Mammary epithelial cell (primary cell): ENCODE measurements at regions not wholly inside any gene's neighbourhood (a gene's known extent, or its start where the extent isn't known, plus 50 kb on each side); places are given as distances from the start of the nearest gene placed in this dataset.

Source experiments
- CTCF ChIP-seq, 2 donors: IDR thresholded peaks in 1 of 2; conservative IDR thresholded peaks in 1 of 2; 2 replicates each; pipeline ENCODE4 v1.5.1; 2011 to 2012; ENCODE audit warnings: inconsistent platforms in 2 of 2, low read length in 2 of 2, mild to moderate bottlenecking in 2 of 2, control low read depth in 1 of 2, low read depth in 1 of 2; ENCODE audit not compliant: insufficient read depth in 1 of 2; ENCODE audit errors: extremely low read depth in 1 of 2
- EZH2 ChIP-seq: IDR thresholded peaks from 2 replicates; pipeline ENCODE4 v1.6.1; 2012; ENCODE audit warnings: low read length, inconsistent platforms, borderline replicate concordance

GRCh38 chrX:13162772-13163410, 118.5 kb upstream of the FAM9C start:
- no peak for TF ChIP-seq CTCF (conservative IDR thresholded peaks at IDR 0.05 in 1 of 2, IDR thresholded peaks at IDR 0.05 in 1 of 2; ENCODE audit: extremely low read depth in 1 of 2, insufficient read depth in 1 of 2, low read depth in 1 of 2, low read length in 2 of 2)
- no peak for TF ChIP-seq EZH2
